Loucy (cell line): ENCODE measurements at regions not wholly inside any gene's neighbourhood (a gene's known extent, or its start where the extent isn't known, plus 50 kb on each side); places are given as distances from the start of the nearest gene placed in this dataset.

Source experiments
- H2AFZ ChIP-seq: fragments of 200-600 bp; sonication (generic); 2 replicates; pipeline ENCODE4 v1.6.0; 2016; ENCODE audit warnings: antibody characterized with exemption, mild to moderate bottlenecking, low read length, moderate library complexity
- H3F3A ChIP-seq: fragments of 200-600 bp; 2 replicates; pipeline ENCODE4 v1.6.0; 2016; ENCODE audit warnings: antibody characterized with exemption, low read depth, mild to moderate bottlenecking
- H3K27me3 ChIP-seq: fragments of 200-600 bp; sonication (generic); 2 replicates; pipeline ENCODE4 v1.6.1; 2014; ENCODE audit warnings: low read length, mild to moderate bottlenecking; ENCODE audit not compliant: insufficient read depth, poor library complexity, severe bottlenecking
- H3K36me3 ChIP-seq: fragments of 200-600 bp; sonication (generic); 2 replicates; pipeline ENCODE4 v1.6.1; 2016; ENCODE audit warnings: low read length; ENCODE audit not compliant: insufficient read depth
- H3K4me1 ChIP-seq: fragments of 200-600 bp; sonication (generic); 2 replicates; pipeline ENCODE4 v1.5.1; 2014; ENCODE audit warnings: low read length, mild to moderate bottlenecking; ENCODE audit not compliant: insufficient read depth, poor library complexity, severe bottlenecking
- H3K4me2 ChIP-seq: fragments of 200-600 bp; sonication (generic); 2 replicates; pipeline ENCODE4 v1.6.0; 2014; ENCODE audit warnings: antibody characterized with exemption, low read length, low read depth, mild to moderate bottlenecking; ENCODE audit not compliant: poor library complexity, severe bottlenecking
- H3K4me3 ChIP-seq: fragments of 200-600 bp; sonication (generic); 2 replicates; pipeline ENCODE4 v1.5.1; 2014; ENCODE audit warnings: low read length, mild to moderate bottlenecking, mixed read lengths; ENCODE audit not compliant: poor library complexity, severe bottlenecking
- H3K79me2 ChIP-seq: fragments of 200-600 bp; sonication (generic); 2 replicates; pipeline ENCODE4 v1.6.1; 2014; ENCODE audit warnings: low read length; ENCODE audit not compliant: insufficient read depth
- H3K9ac ChIP-seq: fragments of 200-600 bp; sonication (generic); 2 replicates; pipeline ENCODE4 v1.6.0; 2014; ENCODE audit warnings: mild to moderate bottlenecking, low read depth, low read length, moderate library complexity; ENCODE audit not compliant: poor library complexity, severe bottlenecking
- H3K9me2 ChIP-seq: fragments of 200-600 bp; sonication (generic); replicated peaks from 2 replicates; pipeline ENCODE4 v1.6.1; 2016; ENCODE audit warnings: low read depth, low read length, mixed read lengths
- H3K9me3 ChIP-seq: fragments of 200-600 bp; sonication (generic); 2 replicates; pipeline ENCODE4 v1.6.1; 2014; ENCODE audit warnings: mild to moderate bottlenecking, antibody characterized with exemption, low read length, low read depth; ENCODE audit not compliant: insufficient read depth
- H4K20me1 ChIP-seq: fragments of 200-600 bp; sonication (generic); 2 replicates; pipeline ENCODE4 v1.6.0; 2014; ENCODE audit warnings: antibody characterized with exemption, low read length, mild to moderate bottlenecking; ENCODE audit not compliant: insufficient read depth, poor library complexity, severe bottlenecking
- EZH2phosphoT487 ChIP-seq: fragments of 200-600 bp; IDR thresholded peaks from 2 replicates; pipeline ENCODE4 v1.6.1; 2018; ENCODE audit warnings: antibody characterized with exemption, mild to moderate bottlenecking, moderate library complexity, borderline replicate concordance
- TF ChIP-seq, protein P1 (sequence below): fragments of 200-600 bp; sonication (generic); conservative IDR thresholded peaks from 2 replicates; pipeline ENCODE4 v1.5.1; 2014; ENCODE audit warnings: mild to moderate bottlenecking, antibody characterized with exemption, low read length

DNA sequence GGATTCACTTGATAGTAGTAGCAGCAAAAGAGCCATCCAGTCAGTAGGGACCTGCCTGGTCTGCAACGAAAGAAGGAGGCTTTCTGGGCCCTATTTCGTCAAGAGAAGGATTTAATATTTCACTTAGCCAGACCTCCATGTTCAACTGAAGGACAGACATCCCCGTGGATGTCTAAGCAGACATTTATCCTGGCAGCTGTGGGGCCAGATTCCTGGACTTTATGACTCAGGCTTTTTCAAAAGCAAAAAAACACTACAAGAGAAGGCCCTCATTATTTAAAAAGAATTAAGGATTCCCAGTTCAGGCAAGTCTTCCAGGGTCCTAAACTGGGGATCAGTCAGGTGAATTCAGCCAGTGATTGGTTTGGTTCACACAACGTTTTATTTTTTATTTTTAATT is 88.5 kb upstream of the TSPAN5 start:
- Histone ChIP-seq H3K27me3 (no peaks in the 10 kb centered on the region), H3F3A (no peaks in the 10 kb centered on the region), H3K79me2 (no peaks in the 10 kb centered on the region), H3K4me2 (peak overlapping the region; percentile 24), H3K4me3 (no peak overlapping the region), H4K20me1 (no peaks in the 10 kb centered on the region), H3K9ac (peak overlapping the region; percentile 9), H3K36me3 (no peaks in the 10 kb centered on the region), H3K4me1 (peaks cover 21% of the 10 kb centered on the region), H3K9me2 (no peaks in the 10 kb centered on the region), H3K9me3 (no peaks in the 10 kb centered on the region), H2AFZ (0 out of 2 replicates have a peak overlapping the region, but pooled peaks have one; percentile 32)
- TF ChIP-seq, protein P1, sequence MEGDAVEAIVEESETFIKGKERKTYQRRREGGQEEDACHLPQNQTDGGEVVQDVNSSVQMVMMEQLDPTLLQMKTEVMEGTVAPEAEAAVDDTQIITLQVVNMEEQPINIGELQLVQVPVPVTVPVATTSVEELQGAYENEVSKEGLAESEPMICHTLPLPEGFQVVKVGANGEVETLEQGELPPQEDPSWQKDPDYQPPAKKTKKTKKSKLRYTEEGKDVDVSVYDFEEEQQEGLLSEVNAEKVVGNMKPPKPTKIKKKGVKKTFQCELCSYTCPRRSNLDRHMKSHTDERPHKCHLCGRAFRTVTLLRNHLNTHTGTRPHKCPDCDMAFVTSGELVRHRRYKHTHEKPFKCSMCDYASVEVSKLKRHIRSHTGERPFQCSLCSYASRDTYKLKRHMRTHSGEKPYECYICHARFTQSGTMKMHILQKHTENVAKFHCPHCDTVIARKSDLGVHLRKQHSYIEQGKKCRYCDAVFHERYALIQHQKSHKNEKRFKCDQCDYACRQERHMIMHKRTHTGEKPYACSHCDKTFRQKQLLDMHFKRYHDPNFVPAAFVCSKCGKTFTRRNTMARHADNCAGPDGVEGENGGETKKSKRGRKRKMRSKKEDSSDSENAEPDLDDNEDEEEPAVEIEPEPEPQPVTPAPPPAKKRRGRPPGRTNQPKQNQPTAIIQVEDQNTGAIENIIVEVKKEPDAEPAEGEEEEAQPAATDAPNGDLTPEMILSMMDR = no peak
- TF ChIP-seq EZH2phosphoT487 = no peak

DNA sequence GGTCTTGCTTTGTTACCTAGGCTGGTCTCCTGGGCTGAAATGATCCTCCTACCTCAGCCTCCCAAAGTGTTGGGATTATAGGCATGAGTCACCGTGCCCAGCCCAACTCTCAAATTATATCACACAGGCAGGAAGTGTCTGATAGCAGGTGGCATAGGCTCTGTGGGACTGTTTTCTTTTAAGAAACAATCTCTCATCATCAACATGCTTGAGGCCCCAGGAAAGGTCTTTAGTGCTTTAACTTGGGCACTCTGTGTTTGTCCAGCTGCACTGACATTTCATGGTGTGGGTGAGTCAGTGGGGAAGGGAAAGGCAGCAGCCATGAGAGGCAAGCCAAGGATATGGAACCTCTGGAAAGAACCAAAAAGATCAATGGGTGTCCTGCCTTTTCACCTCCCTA is 88.1 kb upstream of the TSPAN5 start:
- TF ChIP-seq, protein P1 = no peak
- TF ChIP-seq EZH2phosphoT487 = no peak

DNA sequence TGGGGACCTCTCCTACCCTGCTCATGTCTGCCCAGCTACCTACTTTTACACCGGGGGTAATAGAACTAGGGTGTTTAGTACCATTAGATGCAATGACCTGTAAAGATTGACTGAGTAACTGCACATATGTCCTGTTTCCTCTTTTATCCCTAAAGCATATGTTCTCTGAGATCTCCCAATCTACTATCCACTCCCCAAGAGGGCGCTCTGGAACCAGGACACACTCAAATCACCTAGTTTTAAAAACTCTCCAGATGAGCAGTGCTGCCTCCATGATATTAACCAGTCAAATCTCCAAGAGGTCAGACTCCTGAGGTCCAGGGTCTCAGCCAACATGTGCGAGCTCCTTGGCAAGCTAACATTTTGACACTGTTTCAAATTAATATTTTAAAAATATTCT is 87.0 kb upstream of the TSPAN5 start:
- H3K4me3 ChIP-seq = no peak overlapping the region

More for the DNA sequence above, 88.1 kb upstream of the TSPAN5 start:
- H4K20me1 ChIP-seq = no peaks in the 10 kb centered on the region
- H3K27me3 ChIP-seq = no peaks in the 10 kb centered on the region
- no peaks in the 10 kb centered on the region for H3K9me3 ChIP-seq
- H3K36me3 ChIP-seq = no peaks in the 10 kb centered on the region
- H3K4me3 ChIP-seq = no peak overlapping the region
- H3K4me1 ChIP-seq = peaks cover 21% of the 10 kb centered on the region
- H3F3A ChIP-seq = no peaks in the 10 kb centered on the region
- H3K4me2 ChIP-seq = peak overlapping the region; percentile 24
- no peaks in the 10 kb centered on the region for H3K9me2 ChIP-seq
- H2AFZ ChIP-seq = 0 out of 2 replicates have a peak overlapping the region, but pooled peaks have one; percentile 32
- peak overlapping the region; percentile 9 for H3K9ac ChIP-seq
- no peaks in the 10 kb centered on the region for H3K79me2 ChIP-seq

More for the DNA sequence above, 87.0 kb upstream of the TSPAN5 start:
- Histone ChIP-seq H2AFZ (no peak overlapping the region), H3K9me2 (no peaks in the 10 kb centered on the region), H4K20me1 (no peaks in the 10 kb centered on the region), H3K36me3 (no peaks in the 10 kb centered on the region), H3K9me3 (no peaks in the 10 kb centered on the region), H3K9ac (no peak overlapping the region), H3K27me3 (no peaks in the 10 kb centered on the region), H3K79me2 (no peaks in the 10 kb centered on the region), H3F3A (no peaks in the 10 kb centered on the region), H3K4me2 (no peak overlapping the region), H3K4me1 (peaks cover 21% of the 10 kb centered on the region)
- TF ChIP-seq EZH2phosphoT487 = no peak
- TF ChIP-seq, protein P1 = peak; percentile 38
